ENCODE measurements at regions not wholly inside any gene's neighbourhood (a gene's known extent, or its start where the extent isn't known, plus 50 kb on each side); places are given as distances from the start of the nearest gene placed in this dataset.

DNA sequence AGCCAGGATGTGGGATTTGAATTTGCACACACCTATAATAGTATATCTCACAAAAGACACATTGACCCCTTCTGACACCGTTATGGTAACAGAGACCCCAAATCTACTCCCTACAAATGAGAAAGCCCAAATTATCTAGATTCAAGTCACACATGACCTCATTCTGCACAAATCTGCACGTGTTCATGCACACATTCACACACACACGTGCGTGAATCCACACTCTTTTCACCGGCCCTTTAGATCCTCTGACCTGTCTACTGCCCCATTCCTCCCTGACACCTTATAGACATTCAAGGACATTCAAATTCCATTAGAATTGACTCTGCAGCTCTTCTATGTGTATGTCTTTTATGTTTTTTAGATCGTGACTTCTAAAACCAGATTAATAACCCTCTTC is 627.8 kb upstream of the ID2 start:
- Histone ChIP-seq H3K9me2 (replicated peaks; ENCODE audit: low read depth, low read length) (no peaks in the 10 kb centered on the region), H2AFZ (ENCODE audit: low read length) (no peak overlapping the region), H3K79me2 (ENCODE audit: insufficient read depth, low read length) (no peaks in the 10 kb centered on the region), H3K27me3 (ENCODE audit: insufficient read depth, low read length, poor library complexity, severe bottlenecking) (no peaks in the 10 kb centered on the region), H3K9ac (ENCODE audit: low read depth, low read length, poor library complexity, severe bottlenecking) (no peak overlapping the region), H3K9me3 (ENCODE audit: insufficient read depth, low read depth, low read length) (no peaks in the 10 kb centered on the region), H4K20me1 (ENCODE audit: insufficient read depth, low read length, poor library complexity, severe bottlenecking) (no peaks in the 10 kb centered on the region), H3K4me1 (ENCODE audit: insufficient read depth, low read length, poor library complexity, severe bottlenecking) (peaks cover 2% of the 10 kb centered on the region), H3K4me3 (ENCODE audit: low read length, poor library complexity, severe bottlenecking) (no peak overlapping the region), H3K4me2 (ENCODE audit: low read depth, low read length, poor library complexity, severe bottlenecking) (no peak overlapping the region), H3F3A (ENCODE audit: low read depth) (no peaks in the 10 kb centered on the region), H3K36me3 (ENCODE audit: insufficient read depth, low read length) (no peaks in the 10 kb centered on the region)
- no peak for TF ChIP-seq EZH2phosphoT487 (IDR thresholded peaks at IDR 0.05; ENCODE audit: borderline replicate concordance)
- TF ChIP-seq, protein P1, sequence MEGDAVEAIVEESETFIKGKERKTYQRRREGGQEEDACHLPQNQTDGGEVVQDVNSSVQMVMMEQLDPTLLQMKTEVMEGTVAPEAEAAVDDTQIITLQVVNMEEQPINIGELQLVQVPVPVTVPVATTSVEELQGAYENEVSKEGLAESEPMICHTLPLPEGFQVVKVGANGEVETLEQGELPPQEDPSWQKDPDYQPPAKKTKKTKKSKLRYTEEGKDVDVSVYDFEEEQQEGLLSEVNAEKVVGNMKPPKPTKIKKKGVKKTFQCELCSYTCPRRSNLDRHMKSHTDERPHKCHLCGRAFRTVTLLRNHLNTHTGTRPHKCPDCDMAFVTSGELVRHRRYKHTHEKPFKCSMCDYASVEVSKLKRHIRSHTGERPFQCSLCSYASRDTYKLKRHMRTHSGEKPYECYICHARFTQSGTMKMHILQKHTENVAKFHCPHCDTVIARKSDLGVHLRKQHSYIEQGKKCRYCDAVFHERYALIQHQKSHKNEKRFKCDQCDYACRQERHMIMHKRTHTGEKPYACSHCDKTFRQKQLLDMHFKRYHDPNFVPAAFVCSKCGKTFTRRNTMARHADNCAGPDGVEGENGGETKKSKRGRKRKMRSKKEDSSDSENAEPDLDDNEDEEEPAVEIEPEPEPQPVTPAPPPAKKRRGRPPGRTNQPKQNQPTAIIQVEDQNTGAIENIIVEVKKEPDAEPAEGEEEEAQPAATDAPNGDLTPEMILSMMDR (conservative IDR thresholded peaks at IDR 0.05; ENCODE audit: low read length), result no peak

DNA sequence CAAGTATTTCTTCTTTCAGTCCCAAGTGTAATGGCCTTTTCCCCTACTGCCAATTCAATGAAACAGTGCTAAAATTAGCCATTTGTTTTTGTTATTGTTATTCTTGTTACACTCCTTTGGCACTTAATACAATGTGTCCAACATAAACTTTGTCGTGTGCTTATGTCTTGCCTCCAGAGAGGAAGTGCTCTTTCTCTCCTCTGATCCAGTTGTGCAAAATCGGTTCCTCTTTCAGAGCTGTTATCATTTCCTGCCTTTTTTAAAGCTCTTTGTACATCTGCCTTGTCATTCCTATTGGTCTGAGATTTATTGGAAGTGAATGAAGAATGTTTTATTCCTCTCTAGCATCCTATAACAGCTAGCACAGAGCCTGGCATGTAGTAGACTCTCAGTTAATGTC is 623.2 kb upstream of the ID2 start:
- no peaks in the 10 kb centered on the region for H3K79me2 ChIP-seq (ENCODE audit: insufficient read depth, low read length)
- H3K4me2 ChIP-seq (ENCODE audit: low read depth, low read length, poor library complexity, severe bottlenecking), result no peak overlapping the region
- H3K9ac ChIP-seq (ENCODE audit: low read depth, low read length, poor library complexity, severe bottlenecking), result no peak overlapping the region
- H3K36me3 ChIP-seq (ENCODE audit: insufficient read depth, low read length), result no peaks in the 10 kb centered on the region
- no peak overlapping the region for H3K4me3 ChIP-seq (ENCODE audit: low read length, poor library complexity, severe bottlenecking)
- TF ChIP-seq EZH2phosphoT487 (IDR thresholded peaks at IDR 0.05; ENCODE audit: borderline replicate concordance), result no peak
- TF ChIP-seq, protein P1 (conservative IDR thresholded peaks at IDR 0.05; ENCODE audit: low read length), result no peak
- no peak overlapping the region for H2AFZ ChIP-seq (ENCODE audit: low read length)
- H3K9me2 ChIP-seq (replicated peaks; ENCODE audit: low read depth, low read length), result no peaks in the 10 kb centered on the region
- H3K9me3 ChIP-seq (ENCODE audit: insufficient read depth, low read depth, low read length), result no peaks in the 10 kb centered on the region
- H4K20me1 ChIP-seq (ENCODE audit: insufficient read depth, low read length, poor library complexity, severe bottlenecking), result no peaks in the 10 kb centered on the region
- H3K27me3 ChIP-seq (ENCODE audit: insufficient read depth, low read length, poor library complexity, severe bottlenecking), result no peaks in the 10 kb centered on the region
- H3F3A ChIP-seq (ENCODE audit: low read depth), result no peaks in the 10 kb centered on the region
- H3K4me1 ChIP-seq (ENCODE audit: insufficient read depth, low read length, poor library complexity, severe bottlenecking), result peaks cover 2% of the 10 kb centered on the region

- Histone ChIP-seq H3K9ac (ENCODE audit: low read depth, low read length, poor library complexity, severe bottlenecking) (no peak overlapping the region), H3K9me2 (replicated peaks; ENCODE audit: low read depth, low read length) (no peaks in the 10 kb centered on the region), H3F3A (ENCODE audit: low read depth) (no peaks in the 10 kb centered on the region), H3K9me3 (ENCODE audit: insufficient read depth, low read depth, low read length) (no peaks in the 10 kb centered on the region), H3K4me1 (ENCODE audit: insufficient read depth, low read length, poor library complexity, severe bottlenecking) (peaks cover 2% of the 10 kb centered on the region), H3K36me3 (ENCODE audit: insufficient read depth, low read length) (no peaks in the 10 kb centered on the region), H3K27me3 (ENCODE audit: insufficient read depth, low read length, poor library complexity, severe bottlenecking) (no peaks in the 10 kb centered on the region), H2AFZ (ENCODE audit: low read length) (no peak overlapping the region), H3K4me2 (ENCODE audit: low read depth, low read length, poor library complexity, severe bottlenecking) (no peak overlapping the region), H3K79me2 (ENCODE audit: insufficient read depth, low read length) (no peaks in the 10 kb centered on the region), H4K20me1 (ENCODE audit: insufficient read depth, low read length, poor library complexity, severe bottlenecking) (no peaks in the 10 kb centered on the region), H3K4me3 (ENCODE audit: low read length, poor library complexity, severe bottlenecking) (no peak overlapping the region)
- TF ChIP-seq, protein P1 (conservative IDR thresholded peaks at IDR 0.05; ENCODE audit: low read length), result no peak
- TF ChIP-seq EZH2phosphoT487 (IDR thresholded peaks at IDR 0.05; ENCODE audit: borderline replicate concordance), result no peak
These were observed 622.6 kb upstream of the ID2 start for GRCh38 chr2:8059255-8059654.

All from Loucy (cell line).